Uterus (tissue), 3 donors: ENCODE measurements at regions not wholly inside any gene's neighbourhood (a gene's known extent, or its start where the extent isn't known, plus 50 kb on each side); places are given as distances from the start of the nearest gene placed in this dataset.

ENCODE experiments used
- DNase-seq, 2 donors: peaks; one replicate each; pipeline ENCODE4 v3.0.0-alpha.2; 2019 to 2020
- H3K27ac ChIP-seq, 2 donors: fragments of 200-600 bp; sonication (generic); 1 replicate in 1 of 2; 2 replicates in 1 of 2; pipeline ENCODE4 v1.5.1; 2016 to 2018
- H3K27me3 ChIP-seq, 2 donors: fragments of 200-600 bp; sonication (generic); one replicate each; pipeline ENCODE4 v1.5.1; 2018 to 2019; ENCODE audit warnings: control low read depth in 1 of 2
- H3K36me3 ChIP-seq, 2 donors: fragments of 200-600 bp; sonication (generic); one replicate each; pipeline ENCODE4 v1.5.1; 2019; ENCODE audit warnings: control low read depth in 1 of 2
- H3K4me1 ChIP-seq, 2 donors: fragments of 200-600 bp; sonication (generic); one replicate each; pipeline ENCODE4 v1.5.1; 2018 to 2019; ENCODE audit warnings: control low read depth in 1 of 2
- H3K4me3 ChIP-seq, 2 donors: fragments of 200-600 bp; sonication (generic); 1 replicate in 1 of 2; 2 replicates in 1 of 2; pipeline ENCODE4 v1.5.1; 2018 to 2019; ENCODE audit warnings: mild to moderate bottlenecking in 1 of 2
- H3K9me3 ChIP-seq, 2 donors: fragments of 200-600 bp; sonication (generic); one replicate each; pipeline ENCODE4 v1.5.1; 2019; ENCODE audit warnings: control low read depth in 1 of 2
- POLR2A ChIP-seq, 2 donors: fragments of 450-650 bp; IDR thresholded peaks; one replicate each; pipeline ENCODE4 v1.6.1; 2016; ENCODE audit warnings: antibody characterized with exemption in 2 of 2, mild to moderate bottlenecking in 1 of 2, moderate library complexity in 1 of 2
- intact Hi-C: fragments of 100-400 bp; cut with DNase I; formaldehyde crosslinking; loops from one replicate; pipeline ENCODE4 v1.15.1; 2023; ENCODE audit warnings: low total_unique reads
- TF ChIP-seq, protein P1 (sequence below), 4 experiments: fragments of 200-600 bp in 2 of 4; fragments of 450-650 bp in 2 of 4; sonication (generic) in 2 of 4; IDR thresholded peaks; one replicate each; pipeline ENCODE4 v1.5.1; 2016 to 2019; ENCODE audit warnings: antibody characterized with exemption in 4 of 4, mild to moderate bottlenecking in 2 of 4, moderate library complexity in 1 of 4
- donor health status: DM: yes; HTN: yes; CAD: no.

DNA sequence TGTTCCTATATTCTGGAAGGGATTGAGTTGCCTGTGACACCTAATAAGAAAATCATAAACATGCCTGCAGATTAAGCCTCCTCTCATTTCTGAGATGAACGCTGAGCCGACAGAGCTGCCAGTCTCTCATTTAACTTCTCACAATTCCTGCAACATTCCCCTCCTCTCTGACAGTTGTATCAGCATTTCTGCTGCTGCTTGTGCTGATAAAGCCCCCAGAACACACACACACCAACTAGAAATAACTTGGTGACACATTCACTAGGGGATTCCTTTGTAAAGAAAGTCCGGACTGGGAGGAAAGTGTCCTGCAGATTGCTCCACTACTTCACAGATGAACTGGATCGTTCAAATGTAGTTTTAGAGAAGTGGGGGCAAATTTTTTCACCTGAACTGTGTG lies 437.3 kb downstream of the PLA2G4A start:
- Histone ChIP-seq H3K27me3 (no peaks in the 10 kb centered on the region), H3K27ac (no peak overlapping the region), H3K4me1 (no peaks in the 10 kb centered on the region), H3K4me3 (no peak overlapping the region), H3K36me3 (no peaks in the 10 kb centered on the region), H3K9me3 (no peaks in the 10 kb centered on the region)
- TF ChIP-seq, protein P1, sequence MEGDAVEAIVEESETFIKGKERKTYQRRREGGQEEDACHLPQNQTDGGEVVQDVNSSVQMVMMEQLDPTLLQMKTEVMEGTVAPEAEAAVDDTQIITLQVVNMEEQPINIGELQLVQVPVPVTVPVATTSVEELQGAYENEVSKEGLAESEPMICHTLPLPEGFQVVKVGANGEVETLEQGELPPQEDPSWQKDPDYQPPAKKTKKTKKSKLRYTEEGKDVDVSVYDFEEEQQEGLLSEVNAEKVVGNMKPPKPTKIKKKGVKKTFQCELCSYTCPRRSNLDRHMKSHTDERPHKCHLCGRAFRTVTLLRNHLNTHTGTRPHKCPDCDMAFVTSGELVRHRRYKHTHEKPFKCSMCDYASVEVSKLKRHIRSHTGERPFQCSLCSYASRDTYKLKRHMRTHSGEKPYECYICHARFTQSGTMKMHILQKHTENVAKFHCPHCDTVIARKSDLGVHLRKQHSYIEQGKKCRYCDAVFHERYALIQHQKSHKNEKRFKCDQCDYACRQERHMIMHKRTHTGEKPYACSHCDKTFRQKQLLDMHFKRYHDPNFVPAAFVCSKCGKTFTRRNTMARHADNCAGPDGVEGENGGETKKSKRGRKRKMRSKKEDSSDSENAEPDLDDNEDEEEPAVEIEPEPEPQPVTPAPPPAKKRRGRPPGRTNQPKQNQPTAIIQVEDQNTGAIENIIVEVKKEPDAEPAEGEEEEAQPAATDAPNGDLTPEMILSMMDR (IDR thresholded peaks at IDR 0.05) = no peak
- no peak for TF ChIP-seq POLR2A (IDR thresholded peaks at IDR 0.05)
- no peak for DNase-seq
- intact Hi-C loops = no loop called here

DNA sequence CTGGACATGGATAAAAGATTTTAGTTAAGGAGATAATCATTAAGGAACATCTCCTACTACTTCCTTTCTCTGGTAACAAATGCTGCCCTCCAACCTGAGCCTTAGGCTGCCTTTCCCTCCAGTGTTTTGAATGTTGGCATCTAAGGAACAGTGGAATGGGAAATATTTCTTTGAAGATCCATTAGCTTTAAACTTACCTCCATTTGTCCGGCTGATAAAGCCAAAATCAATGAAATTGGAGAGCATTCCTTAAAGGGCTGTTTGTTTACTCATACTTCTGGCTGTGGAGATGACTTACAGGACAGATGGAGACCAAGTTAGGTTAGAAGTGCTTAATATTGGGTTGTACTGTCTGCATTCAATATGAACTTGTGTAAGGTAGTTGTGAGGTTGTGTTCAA lies 439.1 kb downstream of the PLA2G4A start:
- TF ChIP-seq, protein P1 (IDR thresholded peaks at IDR 0.05) = no peak
- no peak for TF ChIP-seq POLR2A (IDR thresholded peaks at IDR 0.05)
- intact Hi-C loops = no loop called here
- no peaks in the 10 kb centered on the region for H3K36me3 ChIP-seq
- DNase-seq = no peak
- H3K4me3 ChIP-seq = no peak overlapping the region
- H3K27ac ChIP-seq = no peak overlapping the region
- no peaks in the 10 kb centered on the region for H3K9me3 ChIP-seq
- no peaks in the 10 kb centered on the region for H3K27me3 ChIP-seq
- H3K4me1 ChIP-seq = no peaks in the 10 kb centered on the region

DNA sequence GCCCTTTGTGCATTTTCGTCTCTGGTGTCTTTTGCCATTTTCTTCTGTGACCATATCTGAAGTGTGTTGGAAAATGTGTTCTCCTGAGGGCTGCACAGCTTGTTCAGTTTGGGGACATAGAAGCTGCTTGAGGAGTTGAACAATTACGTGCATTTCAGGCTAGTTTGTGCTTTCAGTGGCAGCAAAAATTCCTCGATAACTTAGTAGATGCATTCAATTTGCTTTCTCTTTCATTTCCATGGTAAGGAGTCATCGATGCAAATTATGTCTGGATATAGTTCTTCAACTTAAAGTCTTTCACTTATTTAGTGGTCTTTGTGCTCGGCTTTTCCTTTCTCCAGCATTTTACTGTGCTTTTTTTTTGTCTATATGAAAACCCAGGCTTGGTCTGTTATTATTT lies 441.5 kb downstream of the PLA2G4A start:
- H3K27ac ChIP-seq = no peak overlapping the region
- no peak for TF ChIP-seq POLR2A (IDR thresholded peaks at IDR 0.05)
- TF ChIP-seq, protein P1 (IDR thresholded peaks at IDR 0.05) = no peak
- no peak overlapping the region for H3K4me3 ChIP-seq
- H3K27me3 ChIP-seq = no peaks in the 10 kb centered on the region
- H3K4me1 ChIP-seq = no peaks in the 10 kb centered on the region
- no peak for DNase-seq
- H3K36me3 ChIP-seq = no peaks in the 10 kb centered on the region
- H3K9me3 ChIP-seq = no peaks in the 10 kb centered on the region
- intact Hi-C loops = no loop called here

DNA sequence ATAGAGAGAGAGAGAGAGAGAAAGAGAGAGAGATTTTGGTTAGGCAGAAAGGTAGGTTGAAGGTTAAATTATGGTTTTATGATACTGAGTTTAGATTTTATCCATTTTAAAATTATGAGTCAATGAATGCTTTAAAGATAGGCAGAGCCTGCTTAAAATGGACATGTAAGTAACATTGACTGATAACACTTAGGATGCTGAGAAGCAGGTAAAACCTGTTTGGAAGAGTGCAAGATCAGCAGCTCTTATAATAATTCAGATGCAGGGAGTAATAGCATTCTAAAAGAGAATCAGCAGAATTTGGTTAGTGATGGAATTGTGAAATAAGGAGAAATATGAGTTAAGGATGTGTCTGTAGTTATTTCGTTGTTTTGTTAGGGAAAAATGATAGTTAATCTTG lies 446.6 kb downstream of the PLA2G4A start:
- Histone ChIP-seq H3K4me3 (no peak overlapping the region), H3K27ac (no peak overlapping the region), H3K4me1 (no peaks in the 10 kb centered on the region), H3K36me3 (no peaks in the 10 kb centered on the region), H3K9me3 (no peaks in the 10 kb centered on the region), H3K27me3 (no peaks in the 10 kb centered on the region)
- TF ChIP-seq, protein P1 (IDR thresholded peaks at IDR 0.05) = no peak
- TF ChIP-seq POLR2A (IDR thresholded peaks at IDR 0.05) = no peak
- intact Hi-C loops = no loop called here
- no peak for DNase-seq

DNA sequence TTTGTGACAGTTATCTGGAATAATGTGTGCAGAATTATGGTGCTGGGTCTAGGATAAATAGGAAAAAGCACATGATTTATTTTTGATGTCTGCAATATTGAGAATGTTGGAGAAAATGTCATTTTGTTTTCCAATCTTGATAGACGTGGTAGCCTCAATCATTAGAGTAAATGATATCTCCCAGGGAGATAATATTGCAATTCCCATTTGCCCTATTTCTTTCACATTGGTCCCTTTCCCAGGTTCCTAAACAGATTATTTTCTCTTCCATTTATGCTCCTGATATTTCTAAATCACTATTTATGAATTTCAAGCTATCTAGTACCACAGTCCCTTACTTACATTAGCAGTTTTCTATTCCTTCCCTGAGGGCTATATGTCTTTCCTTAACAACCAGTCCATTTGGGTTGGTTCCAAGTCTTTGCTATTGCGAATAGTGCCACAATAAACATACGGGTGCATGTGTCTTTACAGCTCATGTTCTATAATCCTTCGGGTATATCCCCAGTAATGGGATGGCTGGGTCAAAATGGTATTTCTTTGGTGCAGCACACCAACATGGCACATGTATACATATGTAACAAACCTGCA lies 447.3 kb downstream of the PLA2G4A start:
- Histone ChIP-seq H3K27ac (no peak overlapping the region), H3K27me3 (no peaks in the 10 kb centered on the region), H3K36me3 (no peaks in the 10 kb centered on the region), H3K4me3 (no peak overlapping the region), H3K4me1 (no peaks in the 10 kb centered on the region), H3K9me3 (no peaks in the 10 kb centered on the region)
- TF ChIP-seq, protein P1 (IDR thresholded peaks at IDR 0.05) = no peak
- DNase-seq = no peak
- intact Hi-C loops = no loop called here
